ENCODE measurements at regions not wholly inside any gene's neighbourhood (a gene's known extent, or its start where the extent isn't known, plus 50 kb on each side); places are given as distances from the start of the nearest gene placed in this dataset.

DNA sequence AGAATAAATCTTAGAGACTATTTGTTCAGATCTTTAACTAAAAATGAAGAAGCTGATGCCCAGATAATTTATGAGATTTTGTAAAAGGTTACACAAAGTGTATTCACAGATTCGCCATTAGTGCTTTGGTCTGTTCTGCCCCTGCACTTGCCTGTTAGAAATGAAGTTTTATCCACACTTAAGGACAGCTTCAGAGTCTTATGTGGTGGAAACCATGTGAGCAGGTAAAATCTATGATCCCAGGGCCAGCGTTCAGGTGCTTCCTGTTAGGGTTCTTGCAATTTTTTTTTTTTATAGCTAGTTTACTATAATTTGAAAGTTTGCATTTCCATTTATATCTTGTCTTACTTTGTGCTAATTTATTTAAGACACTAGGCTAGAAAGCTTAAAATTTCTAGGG, 561.6 kb downstream of the PRR16 start:
- TF ChIP-seq, protein P1, sequence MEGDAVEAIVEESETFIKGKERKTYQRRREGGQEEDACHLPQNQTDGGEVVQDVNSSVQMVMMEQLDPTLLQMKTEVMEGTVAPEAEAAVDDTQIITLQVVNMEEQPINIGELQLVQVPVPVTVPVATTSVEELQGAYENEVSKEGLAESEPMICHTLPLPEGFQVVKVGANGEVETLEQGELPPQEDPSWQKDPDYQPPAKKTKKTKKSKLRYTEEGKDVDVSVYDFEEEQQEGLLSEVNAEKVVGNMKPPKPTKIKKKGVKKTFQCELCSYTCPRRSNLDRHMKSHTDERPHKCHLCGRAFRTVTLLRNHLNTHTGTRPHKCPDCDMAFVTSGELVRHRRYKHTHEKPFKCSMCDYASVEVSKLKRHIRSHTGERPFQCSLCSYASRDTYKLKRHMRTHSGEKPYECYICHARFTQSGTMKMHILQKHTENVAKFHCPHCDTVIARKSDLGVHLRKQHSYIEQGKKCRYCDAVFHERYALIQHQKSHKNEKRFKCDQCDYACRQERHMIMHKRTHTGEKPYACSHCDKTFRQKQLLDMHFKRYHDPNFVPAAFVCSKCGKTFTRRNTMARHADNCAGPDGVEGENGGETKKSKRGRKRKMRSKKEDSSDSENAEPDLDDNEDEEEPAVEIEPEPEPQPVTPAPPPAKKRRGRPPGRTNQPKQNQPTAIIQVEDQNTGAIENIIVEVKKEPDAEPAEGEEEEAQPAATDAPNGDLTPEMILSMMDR (IDR thresholded peaks at IDR 0.05): no peak
- TF ChIP-seq EZH2phosphoT487 (IDR thresholded peaks at IDR 0.05): no peak

Measured in neural progenitor cell (in vitro differentiated cells).